HEK293 (cell line): ENCODE measurements at regions not wholly inside any gene's neighbourhood (a gene's known extent, or its start where the extent isn't known, plus 50 kb on each side); places are given as distances from the start of the nearest gene placed in this dataset.

Source experiments
- HOXC10 ChIP-seq: sonication (generic); formaldehyde crosslinking; IDR thresholded peaks from 2 replicates; pipeline ENCODE4 v1.8.1; 2023; ENCODE audit warnings: mild to moderate bottlenecking, missing genetic modification reagents
- REPIN1 ChIP-seq: fragments of 450-650 bp; formaldehyde crosslinking; IDR thresholded peaks from 2 replicates; pipeline ENCODE4 v1.5.1; 2017; ENCODE audit warnings: missing biosample characterization, missing genetic modification characterization, low read depth
- ZBTB20 ChIP-seq: fragments of 450-650 bp; formaldehyde crosslinking; IDR thresholded peaks from 2 replicates; pipeline ENCODE4 v1.5.1; 2016; ENCODE audit warnings: missing biosample characterization, missing genetic modification characterization
- ZNF175 ChIP-seq: fragments of 450-650 bp; formaldehyde crosslinking; IDR thresholded peaks from 2 replicates; pipeline ENCODE4 v1.5.1; 2016; ENCODE audit warnings: missing biosample characterization, missing genetic modification characterization
- ZNF366 ChIP-seq: fragments of 450-650 bp; formaldehyde crosslinking; conservative IDR thresholded peaks from 2 replicates; pipeline ENCODE4 v1.5.1; 2016; ENCODE audit warnings: missing biosample characterization, missing genetic modification characterization
- TF ChIP-seq, protein P1 (sequence below): fragments of 450-650 bp; formaldehyde crosslinking; IDR thresholded peaks from 2 replicates; pipeline ENCODE4 v1.5.1; 2016; ENCODE audit warnings: missing biosample characterization, missing genetic modification characterization
- TF ChIP-seq, protein P2 (sequence below): fragments of 450-650 bp; formaldehyde crosslinking; optimal IDR thresholded peaks from 2 replicates; pipeline ENCODE3; 2016; ENCODE audit warnings: missing biosample characterization, mild to moderate bottlenecking, missing genetic modification characterization
- TF ChIP-seq, protein P3 (sequence below): fragments of 450-650 bp; formaldehyde crosslinking; conservative IDR thresholded peaks from 2 replicates; pipeline ENCODE4 v1.5.1; 2016; ENCODE audit warnings: low read depth, missing biosample characterization, missing genetic modification characterization
- TF ChIP-seq, protein P4 (sequence below): sonication (generic); formaldehyde crosslinking; IDR thresholded peaks from 2 replicates; pipeline ENCODE4 v1.8.1; 2022; ENCODE audit warnings: mild to moderate bottlenecking, moderate library complexity, missing genetic modification reagents

DNA sequence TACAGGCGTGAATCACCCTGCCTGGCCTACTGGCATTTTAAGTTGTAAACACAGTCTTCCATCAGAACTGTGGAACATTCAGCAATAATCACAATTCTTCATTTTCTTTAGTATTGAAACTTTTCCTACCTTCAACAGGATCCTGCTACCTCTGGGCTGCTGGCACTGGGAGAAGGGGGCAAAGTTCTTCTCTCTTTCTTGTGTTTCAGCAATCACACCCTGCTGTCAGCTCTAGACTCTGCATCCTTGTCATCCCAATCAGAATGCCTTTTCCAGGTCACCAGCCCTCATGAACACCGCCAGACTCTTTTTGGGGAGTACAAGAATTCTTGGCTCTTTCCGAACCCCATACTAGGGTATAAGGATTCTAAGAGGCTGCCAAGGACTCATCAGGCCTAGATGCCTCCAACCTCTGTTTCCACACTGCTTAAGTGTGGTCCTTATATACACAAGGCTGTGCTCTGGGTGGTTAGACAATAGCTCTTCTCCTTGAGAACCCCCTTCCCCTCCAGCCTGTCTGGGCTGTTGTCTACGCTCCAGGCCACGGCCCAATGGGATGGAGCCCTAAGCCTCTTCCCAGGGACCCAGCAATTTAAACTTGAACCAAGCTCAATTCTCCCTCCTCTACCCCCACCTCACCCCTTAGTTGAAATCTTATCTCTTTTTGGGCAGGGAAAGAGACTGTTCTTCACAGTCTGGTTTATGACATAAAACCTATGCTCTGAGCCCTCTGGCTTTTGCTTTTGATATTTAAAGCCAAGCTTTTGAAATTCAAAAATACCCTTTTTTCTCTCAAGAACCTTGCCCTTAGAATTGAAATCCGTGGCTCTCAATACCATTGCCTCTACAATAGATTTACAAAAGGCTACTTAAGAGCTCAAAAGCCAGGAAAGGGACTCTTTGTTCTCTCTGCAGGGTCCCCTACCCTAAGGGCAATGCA, 327.4 kb downstream of the BUD13 start:
- TF ChIP-seq ZNF175, result no peak
- no peak for TF ChIP-seq ZBTB20
- TF ChIP-seq, protein P1, sequence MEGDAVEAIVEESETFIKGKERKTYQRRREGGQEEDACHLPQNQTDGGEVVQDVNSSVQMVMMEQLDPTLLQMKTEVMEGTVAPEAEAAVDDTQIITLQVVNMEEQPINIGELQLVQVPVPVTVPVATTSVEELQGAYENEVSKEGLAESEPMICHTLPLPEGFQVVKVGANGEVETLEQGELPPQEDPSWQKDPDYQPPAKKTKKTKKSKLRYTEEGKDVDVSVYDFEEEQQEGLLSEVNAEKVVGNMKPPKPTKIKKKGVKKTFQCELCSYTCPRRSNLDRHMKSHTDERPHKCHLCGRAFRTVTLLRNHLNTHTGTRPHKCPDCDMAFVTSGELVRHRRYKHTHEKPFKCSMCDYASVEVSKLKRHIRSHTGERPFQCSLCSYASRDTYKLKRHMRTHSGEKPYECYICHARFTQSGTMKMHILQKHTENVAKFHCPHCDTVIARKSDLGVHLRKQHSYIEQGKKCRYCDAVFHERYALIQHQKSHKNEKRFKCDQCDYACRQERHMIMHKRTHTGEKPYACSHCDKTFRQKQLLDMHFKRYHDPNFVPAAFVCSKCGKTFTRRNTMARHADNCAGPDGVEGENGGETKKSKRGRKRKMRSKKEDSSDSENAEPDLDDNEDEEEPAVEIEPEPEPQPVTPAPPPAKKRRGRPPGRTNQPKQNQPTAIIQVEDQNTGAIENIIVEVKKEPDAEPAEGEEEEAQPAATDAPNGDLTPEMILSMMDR (tag by site-specific recombination), result no peak
- no peak for TF ChIP-seq REPIN1
- TF ChIP-seq, protein P2, sequence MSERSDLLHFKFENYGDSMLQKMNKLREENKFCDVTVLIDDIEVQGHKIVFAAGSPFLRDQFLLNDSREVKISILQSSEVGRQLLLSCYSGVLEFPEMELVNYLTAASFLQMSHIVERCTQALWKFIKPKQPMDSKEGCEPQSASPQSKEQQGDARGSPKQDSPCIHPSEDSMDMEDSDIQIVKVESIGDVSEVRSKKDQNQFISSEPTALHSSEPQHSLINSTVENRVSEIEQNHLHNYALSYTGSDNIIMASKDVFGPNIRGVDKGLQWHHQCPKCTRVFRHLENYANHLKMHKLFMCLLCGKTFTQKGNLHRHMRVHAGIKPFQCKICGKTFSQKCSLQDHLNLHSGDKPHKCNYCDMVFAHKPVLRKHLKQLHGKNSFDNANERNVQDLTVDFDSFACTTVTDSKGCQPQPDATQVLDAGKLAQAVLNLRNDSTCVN (tag by site-specific recombination), result no peak
- no peak for TF ChIP-seq ZNF366 (tag by site-specific recombination)
- TF ChIP-seq, protein P3, sequence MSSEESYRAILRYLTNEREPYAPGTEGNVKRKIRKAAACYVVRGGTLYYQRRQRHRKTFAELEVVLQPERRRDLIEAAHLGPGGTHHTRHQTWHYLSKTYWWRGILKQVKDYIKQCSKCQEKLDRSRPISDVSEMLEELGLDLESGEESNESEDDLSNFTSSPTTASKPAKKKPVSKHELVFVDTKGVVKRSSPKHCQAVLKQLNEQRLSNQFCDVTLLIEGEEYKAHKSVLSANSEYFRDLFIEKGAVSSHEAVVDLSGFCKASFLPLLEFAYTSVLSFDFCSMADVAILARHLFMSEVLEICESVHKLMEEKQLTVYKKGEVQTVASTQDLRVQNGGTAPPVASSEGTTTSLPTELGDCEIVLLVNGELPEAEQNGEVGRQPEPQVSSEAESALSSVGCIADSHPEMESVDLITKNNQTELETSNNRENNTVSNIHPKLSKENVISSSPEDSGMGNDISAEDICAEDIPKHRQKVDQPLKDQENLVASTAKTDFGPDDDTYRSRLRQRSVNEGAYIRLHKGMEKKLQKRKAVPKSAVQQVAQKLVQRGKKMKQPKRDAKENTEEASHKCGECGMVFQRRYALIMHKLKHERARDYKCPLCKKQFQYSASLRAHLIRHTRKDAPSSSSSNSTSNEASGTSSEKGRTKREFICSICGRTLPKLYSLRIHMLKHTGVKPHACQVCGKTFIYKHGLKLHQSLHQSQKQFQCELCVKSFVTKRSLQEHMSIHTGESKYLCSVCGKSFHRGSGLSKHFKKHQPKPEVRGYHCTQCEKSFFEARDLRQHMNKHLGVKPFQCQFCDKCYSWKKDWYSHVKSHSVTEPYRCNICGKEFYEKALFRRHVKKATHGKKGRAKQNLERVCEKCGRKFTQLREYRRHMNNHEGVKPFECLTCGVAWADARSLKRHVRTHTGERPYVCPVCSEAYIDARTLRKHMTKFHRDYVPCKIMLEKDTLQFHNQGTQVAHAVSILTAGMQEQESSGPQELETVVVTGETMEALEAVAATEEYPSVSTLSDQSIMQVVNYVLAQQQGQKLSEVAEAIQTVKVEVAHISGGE (tag by site-specific recombination), result no peak
- TF ChIP-seq HOXC10 (CRISPR knock-in tag), result no peak
- TF ChIP-seq, protein P4, sequence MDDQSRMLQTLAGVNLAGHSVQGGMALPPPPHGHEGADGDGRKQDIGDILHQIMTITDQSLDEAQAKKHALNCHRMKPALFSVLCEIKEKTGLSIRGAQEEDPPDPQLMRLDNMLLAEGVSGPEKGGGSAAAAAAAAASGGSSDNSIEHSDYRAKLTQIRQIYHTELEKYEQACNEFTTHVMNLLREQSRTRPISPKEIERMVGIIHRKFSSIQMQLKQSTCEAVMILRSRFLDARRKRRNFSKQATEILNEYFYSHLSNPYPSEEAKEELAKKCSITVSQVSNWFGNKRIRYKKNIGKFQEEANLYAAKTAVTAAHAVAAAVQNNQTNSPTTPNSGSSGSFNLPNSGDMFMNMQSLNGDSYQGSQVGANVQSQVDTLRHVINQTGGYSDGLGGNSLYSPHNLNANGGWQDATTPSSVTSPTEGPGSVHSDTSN, result no peak
